HG03108 (cell line): ENCODE measurements at regions not wholly inside any gene's neighbourhood (a gene's known extent, or its start where the extent isn't known, plus 50 kb on each side); places are given as distances from the start of the nearest gene placed in this dataset.

ENCODE experiments used
- ATAC-seq: cut with Tn5 transposase; IDR thresholded peaks from one replicate; pipeline ENCODE4 v1.9.1; 2021; ENCODE audit warnings: moderate library complexity; ENCODE audit not compliant: unreplicated experiment

- peak; percentile 62 for ATAC-seq
These were observed 186.2 kb downstream of the REEP3 start for GRCh38 chr10:63707254-63707910.

GRCh38 chr10:63708421-63708820 lies 187.2 kb downstream of the REEP3 start:
- ATAC-seq = no peak

- no peak for ATAC-seq
These were observed 189.5 kb downstream of the REEP3 start for GRCh38 chr10:63710703-63711102.

GRCh38 chr10:63711361-63711760 lies 190.2 kb downstream of the REEP3 start:
- ATAC-seq = no peak

- no peak for ATAC-seq
These were observed 190.9 kb downstream of the REEP3 start for GRCh38 chr10:63711867-63712716.

GRCh38 chr10:63712717-63713115 lies 191.5 kb downstream of the REEP3 start:
- no peak for ATAC-seq

- ATAC-seq = no peak
These were observed 192.3 kb downstream of the REEP3 start for GRCh38 chr10:63713191-63714144.

GRCh38 chr10:63716016-63716580 lies 194.9 kb downstream of the REEP3 start:
- ATAC-seq = no peak

- ATAC-seq = no peak
These were observed 196.0 kb downstream of the REEP3 start for GRCh38 chr10:63717027-63717715.

- no peak for ATAC-seq
These were observed 196.8 kb downstream of the REEP3 start for GRCh38 chr10:63718006-63718405.

GRCh38 chr10:63718421-63718820 lies 197.2 kb downstream of the REEP3 start:
- no peak for ATAC-seq

- no peak for ATAC-seq
These were observed 198.1 kb downstream of the REEP3 start for GRCh38 chr10:63719226-63719856.

- peak; percentile 34 for ATAC-seq
These were observed 198.9 kb downstream of the REEP3 start for GRCh38 chr10:63720072-63720537.

GRCh38 chr10:63720676-63721075 lies 199.5 kb downstream of the REEP3 start:
- peak; percentile 66 for ATAC-seq

- ATAC-seq = no peak
These were observed 201.3 kb downstream of the REEP3 start for GRCh38 chr10:63722537-63722936.

- no peak for ATAC-seq
These were observed 202.1 kb downstream of the REEP3 start for GRCh38 chr10:63723320-63723719.

- no peak for ATAC-seq
These were observed 202.5 kb downstream of the REEP3 start for GRCh38 chr10:63723741-63724140.

GRCh38 chr10:63724922-63725321 lies 203.7 kb downstream of the REEP3 start:
- ATAC-seq = no peak

- ATAC-seq = no peak
These were observed 205.7 kb downstream of the REEP3 start for GRCh38 chr10:63726867-63727266.

GRCh38 chr10:63727636-63728035 lies 206.4 kb downstream of the REEP3 start:
- ATAC-seq = no peak
